ENCODE measurements at regions not wholly inside any gene's neighbourhood (a gene's known extent, or its start where the extent isn't known, plus 50 kb on each side); places are given as distances from the start of the nearest gene placed in this dataset.

DNA sequence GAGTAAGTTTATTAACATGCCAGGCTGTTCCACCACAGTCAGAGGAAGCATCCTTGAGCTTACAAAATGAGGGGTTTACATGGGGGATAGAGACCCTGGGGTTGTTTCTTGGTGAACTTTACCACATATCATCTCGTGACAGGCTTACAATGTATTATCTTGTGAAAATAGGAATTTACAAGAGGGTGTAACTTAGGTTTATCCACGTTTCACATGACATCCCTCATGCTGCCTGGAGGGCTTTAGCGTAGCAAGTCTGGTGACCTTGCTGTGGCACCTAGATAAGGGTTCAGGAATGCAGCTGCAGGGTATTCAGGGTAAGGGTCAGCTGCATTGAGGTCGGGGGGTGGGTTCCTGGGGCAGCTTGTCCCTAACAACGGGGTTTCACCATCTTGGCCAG lies 154.6 kb upstream of the ARG1 start:
- Mint-ChIP-seq H3K27ac (no peak overlapping the region), H3K27me3 (peaks cover 11% of the 10 kb centered on the region), H3K4me1 (no peaks in the 10 kb centered on the region), H3K4me3 (no peak overlapping the region), H3K9me3 (ENCODE audit: insufficient read depth) (no peaks in the 10 kb centered on the region)
- TF ChIP-seq, protein P1, sequence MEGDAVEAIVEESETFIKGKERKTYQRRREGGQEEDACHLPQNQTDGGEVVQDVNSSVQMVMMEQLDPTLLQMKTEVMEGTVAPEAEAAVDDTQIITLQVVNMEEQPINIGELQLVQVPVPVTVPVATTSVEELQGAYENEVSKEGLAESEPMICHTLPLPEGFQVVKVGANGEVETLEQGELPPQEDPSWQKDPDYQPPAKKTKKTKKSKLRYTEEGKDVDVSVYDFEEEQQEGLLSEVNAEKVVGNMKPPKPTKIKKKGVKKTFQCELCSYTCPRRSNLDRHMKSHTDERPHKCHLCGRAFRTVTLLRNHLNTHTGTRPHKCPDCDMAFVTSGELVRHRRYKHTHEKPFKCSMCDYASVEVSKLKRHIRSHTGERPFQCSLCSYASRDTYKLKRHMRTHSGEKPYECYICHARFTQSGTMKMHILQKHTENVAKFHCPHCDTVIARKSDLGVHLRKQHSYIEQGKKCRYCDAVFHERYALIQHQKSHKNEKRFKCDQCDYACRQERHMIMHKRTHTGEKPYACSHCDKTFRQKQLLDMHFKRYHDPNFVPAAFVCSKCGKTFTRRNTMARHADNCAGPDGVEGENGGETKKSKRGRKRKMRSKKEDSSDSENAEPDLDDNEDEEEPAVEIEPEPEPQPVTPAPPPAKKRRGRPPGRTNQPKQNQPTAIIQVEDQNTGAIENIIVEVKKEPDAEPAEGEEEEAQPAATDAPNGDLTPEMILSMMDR (IDR thresholded peaks at IDR 0.05), result no peak
- TF ChIP-seq EZH2 (IDR thresholded peaks at IDR 0.05; ENCODE audit: borderline replicate concordance, insufficient read depth, low read depth, low read length, poor library complexity, severe bottlenecking), result no peak
- Histone ChIP-seq H3K79me2 (ENCODE audit: control insufficient read depth, insufficient read depth, low read length) (no peaks in the 10 kb centered on the region), H3K27me3 (replicated peaks in 1 of 4; ENCODE audit: control extremely low read depth in 1 of 4, control insufficient read depth in 3 of 4, insufficient read depth in 4 of 4, low read length in 3 of 4) (no peaks in the 10 kb centered on the region), H3K27ac (ENCODE audit: low read length in 2 of 2) (no peak overlapping the region), H3K36me3 (replicated peaks in 1 of 2; ENCODE audit: control extremely low read depth in 1 of 2, control insufficient read depth in 1 of 2, extremely low read depth in 1 of 2, insufficient read depth in 2 of 2, low read length in 1 of 2) (no peaks in the 10 kb centered on the region), H3K9ac (ENCODE audit: low read length) (no peak overlapping the region), H3K4me1 (ENCODE audit: control insufficient read depth in 2 of 2, insufficient read depth in 2 of 2, low read length in 2 of 2) (no peaks in the 10 kb centered on the region), H2AFZ (ENCODE audit: insufficient read depth, low read depth, low read length, poor library complexity, severe bottlenecking) (no peak overlapping the region), H4K20me1 (ENCODE audit: control insufficient read depth, insufficient read depth, low read length, poor library complexity, severe bottlenecking) (no peaks in the 10 kb centered on the region), H3K4me2 (replicated peaks; ENCODE audit: low read depth, low read length, poor library complexity, severe bottlenecking) (no peak overlapping the region), H3K9me3 (ENCODE audit: control extremely low read depth in 1 of 3, control insufficient read depth in 2 of 3, insufficient read depth in 1 of 3, low read length in 2 of 3) (no peaks in the 10 kb centered on the region), H3K4me3 (ENCODE audit: control extremely low read depth in 1 of 5, extremely low read depth in 1 of 5, insufficient read depth in 1 of 5, low read depth in 2 of 5, low read length in 4 of 5) (no peak overlapping the region)
- ATAC-seq (ENCODE audit: low read depth) (no peak), DNase-seq (no peak)
- POLR2A ChIA-PET, result no interaction called here
- CTCF ChIA-PET, result interaction anchor here (1.0 kb wide), 1 partner anchor 8 kb away, joined by 3 read pairs; no protein-coding TSS in a partner anchor
- 93% methylated on average over 4 of the region's 5 CpGs for WGBS (ENCODE audit: insufficient coverage)
- intact Hi-C loops (cut with micrococcal nuclease), result no loop called here

DNA sequence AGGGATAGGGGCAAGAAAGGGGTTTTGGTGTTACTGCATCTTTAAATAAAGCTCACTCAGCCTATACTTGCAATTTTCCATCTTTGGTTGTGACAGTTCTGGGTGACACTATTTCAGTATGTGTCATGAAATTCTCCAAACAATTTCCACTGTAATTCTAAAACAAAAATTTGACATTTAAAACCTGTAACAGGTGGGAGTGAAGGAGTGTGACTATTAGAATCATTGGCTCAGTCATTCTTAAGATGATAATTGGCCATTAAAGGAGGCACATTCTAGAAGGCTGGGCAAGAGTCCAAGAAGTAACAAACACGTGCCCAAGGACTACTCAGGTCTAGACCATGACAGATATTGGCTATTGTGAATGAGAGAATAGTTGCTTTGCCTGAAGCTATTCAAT lies 153.3 kb upstream of the ARG1 start:
- CTCF ChIA-PET, result no interaction called here
- H3K9me3 ChIP-seq (ENCODE audit: control extremely low read depth in 1 of 3, control insufficient read depth in 2 of 3, insufficient read depth in 1 of 3, low read length in 2 of 3), result no peaks in the 10 kb centered on the region
- DNase-seq (no peak), ATAC-seq (ENCODE audit: low read depth) (no peak)
- H3K27me3 Mint-ChIP-seq, result peaks cover 11% of the 10 kb centered on the region
- H3K9me3 Mint-ChIP-seq (ENCODE audit: insufficient read depth), result no peaks in the 10 kb centered on the region
- intact Hi-C loops (cut with micrococcal nuclease), result no loop called here
- no peaks in the 10 kb centered on the region for H3K4me1 ChIP-seq (ENCODE audit: control insufficient read depth in 2 of 2, insufficient read depth in 2 of 2, low read length in 2 of 2)
- H3K27ac ChIP-seq (ENCODE audit: low read length in 2 of 2), result no peak overlapping the region
- POLR2A ChIA-PET, result no interaction called here
- H3K4me1 Mint-ChIP-seq, result no peaks in the 10 kb centered on the region
- no peaks in the 10 kb centered on the region for H3K79me2 ChIP-seq (ENCODE audit: control insufficient read depth, insufficient read depth, low read length)
- no peak overlapping the region for H3K4me3 ChIP-seq (ENCODE audit: control extremely low read depth in 1 of 5, extremely low read depth in 1 of 5, insufficient read depth in 1 of 5, low read depth in 2 of 5, low read length in 4 of 5)
- H3K36me3 ChIP-seq (replicated peaks in 1 of 2; ENCODE audit: control extremely low read depth in 1 of 2, control insufficient read depth in 1 of 2, extremely low read depth in 1 of 2, insufficient read depth in 2 of 2, low read length in 1 of 2), result no peaks in the 10 kb centered on the region
- H3K9ac ChIP-seq (ENCODE audit: low read length), result no peak overlapping the region
- H3K27me3 ChIP-seq (replicated peaks in 1 of 4; ENCODE audit: control extremely low read depth in 1 of 4, control insufficient read depth in 3 of 4, insufficient read depth in 4 of 4, low read length in 3 of 4), result no peaks in the 10 kb centered on the region
- no peak overlapping the region for H3K4me2 ChIP-seq (replicated peaks; ENCODE audit: low read depth, low read length, poor library complexity, severe bottlenecking)
- TF ChIP-seq, protein P1 (IDR thresholded peaks at IDR 0.05), result no peak
- TF ChIP-seq EZH2 (IDR thresholded peaks at IDR 0.05; ENCODE audit: borderline replicate concordance, insufficient read depth, low read depth, low read length, poor library complexity, severe bottlenecking), result no peak
- no peak overlapping the region for H3K4me3 Mint-ChIP-seq
- H3K27ac Mint-ChIP-seq, result no peak overlapping the region
- no peak overlapping the region for H2AFZ ChIP-seq (ENCODE audit: insufficient read depth, low read depth, low read length, poor library complexity, severe bottlenecking)
- no peaks in the 10 kb centered on the region for H4K20me1 ChIP-seq (ENCODE audit: control insufficient read depth, insufficient read depth, low read length, poor library complexity, severe bottlenecking)
- no CpG with 5 or more reads among the region's 1 CpG for WGBS (ENCODE audit: insufficient coverage)

All from B cell (primary cell).